Thoracic aorta (tissue), 2 donors: ENCODE measurements at regions not wholly inside any gene's neighbourhood (a gene's known extent, or its start where the extent isn't known, plus 50 kb on each side); places are given as distances from the start of the nearest gene placed in this dataset.

ENCODE experiments used
- ATAC-seq: fragments of 150-250 bp; one replicate; pipeline ENCODE4 v1.8.0; 2017; ENCODE audit warnings: low read depth; ENCODE audit not compliant: insufficient number of reproducible peaks, low FRiP score
- DNase-seq: peaks from one replicate; pipeline ENCODE4 v3.0.0-alpha.2; 2020; ENCODE audit warnings: low spot score
- H3K27ac ChIP-seq, 2 donors: fragments of 200-600 bp; sonication (generic); 1 replicate in 1 of 2; 2 replicates in 1 of 2; pipeline ENCODE4 v1.5.1; 2016; ENCODE audit warnings: mild to moderate bottlenecking in 2 of 2, moderate library complexity in 2 of 2
- H3K27me3 ChIP-seq: fragments of 200-600 bp; sonication (generic); replicated peaks from 2 replicates; pipeline ENCODE4 v1.6.0; 2016; ENCODE audit warnings: mild to moderate bottlenecking; ENCODE audit not compliant: insufficient read depth
- H3K36me3 ChIP-seq: fragments of 200-600 bp; sonication (generic); one replicate; pipeline ENCODE4 v1.5.1; 2016
- H3K4me1 ChIP-seq, 2 donors: fragments of 200-600 bp; sonication (generic); 1 replicate in 1 of 2; 2 replicates in 1 of 2; pipeline versions ENCODE4 v1.5.1 to v1.6.0; 2016; ENCODE audit warnings: low read depth in 2 of 2, mild to moderate bottlenecking in 1 of 2; ENCODE audit not compliant: control insufficient read depth in 1 of 2
- H3K4me3 ChIP-seq: fragments of 200-600 bp; sonication (generic); 2 replicates; pipeline ENCODE4 v1.5.1; 2016; ENCODE audit warnings: mild to moderate bottlenecking
- H3K9me3 ChIP-seq: fragments of 200-600 bp; sonication (generic); 2 replicates; pipeline ENCODE4 v1.5.1; 2016
- CTCF ChIP-seq: fragments of 200-600 bp; sonication (generic); IDR thresholded peaks from one replicate; pipeline ENCODE4 v1.5.1; 2019; ENCODE audit warnings: antibody characterized with exemption

DNA sequence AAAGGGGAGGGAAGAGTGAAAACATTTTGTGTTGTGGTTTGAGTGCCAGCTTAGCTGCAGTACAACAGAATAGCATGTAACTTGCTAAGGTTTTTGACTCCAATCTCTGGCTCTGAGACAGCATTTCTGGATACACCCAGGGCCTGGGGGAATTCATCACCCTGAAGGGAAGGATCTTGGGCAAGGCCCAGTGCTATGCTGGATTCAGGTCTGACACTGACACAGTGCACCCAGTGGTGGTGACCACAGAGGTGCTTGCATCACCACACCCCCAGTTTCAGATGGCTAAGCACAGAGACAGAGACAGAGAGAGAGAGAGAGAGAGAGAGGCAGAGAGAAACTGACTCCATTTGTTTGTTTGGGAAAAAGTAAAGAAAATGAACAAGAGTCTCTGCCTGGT is 74.1 kb upstream of the KBTBD8 start:
- no peaks in the 10 kb centered on the region for H3K27me3 ChIP-seq
- H3K27ac ChIP-seq: no peak overlapping the region
- no peak overlapping the region for H3K4me3 ChIP-seq
- no peak for TF ChIP-seq CTCF
- DNase-seq: no peak
- H3K9me3 ChIP-seq: no peaks in the 10 kb centered on the region
- no peaks in the 10 kb centered on the region for H3K36me3 ChIP-seq
- no peak for ATAC-seq
- no peaks in the 10 kb centered on the region for H3K4me1 ChIP-seq

DNA sequence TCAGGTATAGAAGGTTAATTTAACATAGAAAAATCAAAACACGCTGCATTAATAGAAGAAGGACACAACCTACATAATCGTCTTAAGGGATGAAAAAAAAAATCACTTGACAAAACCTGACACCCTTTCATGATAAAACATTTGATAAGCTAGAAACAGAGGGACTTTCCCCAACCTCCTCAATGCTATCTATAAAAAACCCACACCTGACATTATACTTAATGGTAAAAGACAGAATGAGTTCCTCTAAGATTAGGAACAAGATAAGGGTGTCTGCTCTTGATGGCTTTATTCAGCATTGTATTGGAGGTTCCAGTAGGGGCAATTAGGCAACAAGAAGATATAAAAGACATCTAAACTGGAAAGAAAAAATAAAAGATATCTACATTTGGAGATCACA is 69.9 kb upstream of the KBTBD8 start:
- Histone ChIP-seq H3K36me3 (no peaks in the 10 kb centered on the region), H3K9me3 (no peaks in the 10 kb centered on the region), H3K27ac (no peak overlapping the region), H3K4me3 (no peak overlapping the region), H3K4me1 (no peaks in the 10 kb centered on the region), H3K27me3 (no peaks in the 10 kb centered on the region)
- no peak for TF ChIP-seq CTCF
- ATAC-seq: no peak
- no peak for DNase-seq

DNA sequence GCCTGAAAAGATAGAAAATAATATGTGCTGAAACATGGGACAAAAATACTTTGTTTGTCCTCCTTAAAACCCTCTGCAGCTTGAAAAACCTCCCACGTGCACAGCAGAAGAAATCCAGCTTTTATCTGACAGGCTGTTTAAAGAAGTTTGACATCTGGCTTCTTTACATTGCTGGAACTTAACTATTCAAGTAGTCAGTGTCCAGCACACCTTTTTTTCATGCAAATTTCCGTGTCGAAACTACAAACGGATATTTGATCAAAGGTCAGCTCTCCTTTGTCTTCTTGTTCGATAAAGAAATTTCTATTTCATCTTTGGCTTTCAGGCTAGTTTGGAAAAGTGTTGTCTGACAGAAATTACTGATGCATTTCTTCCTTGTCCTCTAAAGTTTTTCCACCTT is 66.8 kb upstream of the KBTBD8 start:
- no peaks in the 10 kb centered on the region for H3K9me3 ChIP-seq
- TF ChIP-seq CTCF: no peak
- ATAC-seq: no peak

DNA sequence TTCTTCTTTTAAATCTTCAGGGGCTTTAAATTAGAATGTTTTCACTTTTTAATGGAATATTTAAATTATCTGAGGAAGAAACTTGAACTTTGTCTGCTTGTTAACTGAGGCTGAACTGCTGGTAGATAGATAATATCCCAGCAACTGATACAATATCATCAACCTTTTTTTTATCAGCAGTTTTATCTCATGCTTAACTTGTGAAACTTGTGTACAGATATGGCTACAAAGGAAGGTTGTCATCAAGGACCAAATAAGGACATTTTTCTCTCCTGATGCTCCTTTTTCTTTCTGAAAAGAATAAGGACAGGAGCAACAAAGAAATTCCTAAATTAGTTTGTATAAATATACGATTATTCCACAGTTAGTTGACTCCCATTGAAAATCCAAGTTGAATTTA is 66.4 kb upstream of the KBTBD8 start:
- H3K9me3 ChIP-seq: no peaks in the 10 kb centered on the region
- DNase-seq (no peak), ATAC-seq (no peak)
- no peaks in the 10 kb centered on the region for H3K4me1 ChIP-seq
- TF ChIP-seq CTCF: no peak
- H3K36me3 ChIP-seq: no peaks in the 10 kb centered on the region
- no peak overlapping the region for H3K27ac ChIP-seq
- H3K27me3 ChIP-seq: no peaks in the 10 kb centered on the region
- H3K4me3 ChIP-seq: no peak overlapping the region

More for the DNA sequence above, 66.8 kb upstream of the KBTBD8 start:
- H3K36me3 ChIP-seq: no peaks in the 10 kb centered on the region
- no peak overlapping the region for H3K4me3 ChIP-seq
- H3K4me1 ChIP-seq: no peaks in the 10 kb centered on the region
- no peak overlapping the region for H3K27ac ChIP-seq
- H3K27me3 ChIP-seq: no peaks in the 10 kb centered on the region
- DNase-seq: no peak

DNA sequence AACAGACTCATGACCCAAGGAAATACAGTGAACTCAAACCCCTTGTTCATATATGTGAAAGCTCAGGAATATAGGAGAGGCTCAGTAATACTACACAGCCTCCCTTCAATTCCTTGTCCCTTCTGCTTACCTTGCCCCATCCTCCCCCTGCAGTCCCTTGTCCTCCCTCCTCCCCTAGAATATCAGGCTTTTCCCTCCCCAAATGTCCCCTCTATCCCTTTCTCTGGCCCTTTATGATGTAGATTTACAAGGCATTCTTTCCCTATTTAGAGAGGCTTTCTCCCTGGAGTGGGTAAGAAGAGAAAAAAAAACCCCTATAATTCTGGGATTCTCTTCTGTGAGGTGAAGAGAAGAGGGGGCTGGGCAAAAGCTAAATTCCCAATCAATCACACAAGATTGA is 64.9 kb upstream of the KBTBD8 start:
- TF ChIP-seq CTCF: no peak
- Histone ChIP-seq H3K9me3 (no peaks in the 10 kb centered on the region), H3K27me3 (no peaks in the 10 kb centered on the region), H3K36me3 (no peaks in the 10 kb centered on the region), H3K4me3 (no peak overlapping the region), H3K27ac (no peak overlapping the region), H3K4me1 (no peaks in the 10 kb centered on the region)
- DNase-seq: no peak
- ATAC-seq: no peak
